Loucy (cell line): ENCODE measurements at regions not wholly inside any gene's neighbourhood (a gene's known extent, or its start where the extent isn't known, plus 50 kb on each side); places are given as distances from the start of the nearest gene placed in this dataset.
"Not testable (repeated sequence)": the region's sequence is repeated elsewhere in the genome, so short reads cannot be mapped to it uniquely, and the experiment has no call there.

Experiments
- H2AFZ ChIP-seq: fragments of 200-600 bp; sonication (generic); 2 replicates; pipeline ENCODE4 v1.6.0; 2016; ENCODE audit warnings: antibody characterized with exemption, mild to moderate bottlenecking, low read length, moderate library complexity
- H3F3A ChIP-seq: fragments of 200-600 bp; 2 replicates; pipeline ENCODE4 v1.6.0; 2016; ENCODE audit warnings: antibody characterized with exemption, low read depth, mild to moderate bottlenecking
- H3K27me3 ChIP-seq: fragments of 200-600 bp; sonication (generic); 2 replicates; pipeline ENCODE4 v1.6.1; 2014; ENCODE audit warnings: low read length, mild to moderate bottlenecking; ENCODE audit not compliant: insufficient read depth, poor library complexity, severe bottlenecking
- H3K36me3 ChIP-seq: fragments of 200-600 bp; sonication (generic); 2 replicates; pipeline ENCODE4 v1.6.1; 2016; ENCODE audit warnings: low read length; ENCODE audit not compliant: insufficient read depth
- H3K4me1 ChIP-seq: fragments of 200-600 bp; sonication (generic); 2 replicates; pipeline ENCODE4 v1.5.1; 2014; ENCODE audit warnings: low read length, mild to moderate bottlenecking; ENCODE audit not compliant: insufficient read depth, poor library complexity, severe bottlenecking
- H3K4me2 ChIP-seq: fragments of 200-600 bp; sonication (generic); 2 replicates; pipeline ENCODE4 v1.6.0; 2014; ENCODE audit warnings: antibody characterized with exemption, low read length, low read depth, mild to moderate bottlenecking; ENCODE audit not compliant: poor library complexity, severe bottlenecking
- H3K4me3 ChIP-seq: fragments of 200-600 bp; sonication (generic); 2 replicates; pipeline ENCODE4 v1.5.1; 2014; ENCODE audit warnings: low read length, mild to moderate bottlenecking, mixed read lengths; ENCODE audit not compliant: poor library complexity, severe bottlenecking
- H3K79me2 ChIP-seq: fragments of 200-600 bp; sonication (generic); 2 replicates; pipeline ENCODE4 v1.6.1; 2014; ENCODE audit warnings: low read length; ENCODE audit not compliant: insufficient read depth
- H3K9ac ChIP-seq: fragments of 200-600 bp; sonication (generic); 2 replicates; pipeline ENCODE4 v1.6.0; 2014; ENCODE audit warnings: mild to moderate bottlenecking, low read depth, low read length, moderate library complexity; ENCODE audit not compliant: poor library complexity, severe bottlenecking
- H3K9me2 ChIP-seq: fragments of 200-600 bp; sonication (generic); replicated peaks from 2 replicates; pipeline ENCODE4 v1.6.1; 2016; ENCODE audit warnings: low read depth, low read length, mixed read lengths
- H3K9me3 ChIP-seq: fragments of 200-600 bp; sonication (generic); 2 replicates; pipeline ENCODE4 v1.6.1; 2014; ENCODE audit warnings: mild to moderate bottlenecking, antibody characterized with exemption, low read length, low read depth; ENCODE audit not compliant: insufficient read depth
- H4K20me1 ChIP-seq: fragments of 200-600 bp; sonication (generic); 2 replicates; pipeline ENCODE4 v1.6.0; 2014; ENCODE audit warnings: antibody characterized with exemption, low read length, mild to moderate bottlenecking; ENCODE audit not compliant: insufficient read depth, poor library complexity, severe bottlenecking
- EZH2phosphoT487 ChIP-seq: fragments of 200-600 bp; IDR thresholded peaks from 2 replicates; pipeline ENCODE4 v1.6.1; 2018; ENCODE audit warnings: antibody characterized with exemption, mild to moderate bottlenecking, moderate library complexity, borderline replicate concordance
- TF ChIP-seq, protein P1 (sequence below): fragments of 200-600 bp; sonication (generic); conservative IDR thresholded peaks from 2 replicates; pipeline ENCODE4 v1.5.1; 2014; ENCODE audit warnings: mild to moderate bottlenecking, antibody characterized with exemption, low read length

GRCh38 chr2:20499387-20499786, 52.5 kb downstream of the RHOB start:
- Histone ChIP-seq H2AFZ (no peak overlapping the region), H3K9ac (no peak overlapping the region), H3K4me3 (no peak overlapping the region), H3K9me2 (no peaks in the 10 kb centered on the region), H3K27me3 (no peaks in the 10 kb centered on the region), H3K9me3 (no peaks in the 10 kb centered on the region), H3F3A (no peaks in the 10 kb centered on the region), H3K4me1 (peaks cover 1% of the 10 kb centered on the region), H3K4me2 (no peak overlapping the region), H3K36me3 (no peaks in the 10 kb centered on the region), H3K79me2 (no peaks in the 10 kb centered on the region), H4K20me1 (no peaks in the 10 kb centered on the region)
- no peak for TF ChIP-seq EZH2phosphoT487
- TF ChIP-seq, protein P1, sequence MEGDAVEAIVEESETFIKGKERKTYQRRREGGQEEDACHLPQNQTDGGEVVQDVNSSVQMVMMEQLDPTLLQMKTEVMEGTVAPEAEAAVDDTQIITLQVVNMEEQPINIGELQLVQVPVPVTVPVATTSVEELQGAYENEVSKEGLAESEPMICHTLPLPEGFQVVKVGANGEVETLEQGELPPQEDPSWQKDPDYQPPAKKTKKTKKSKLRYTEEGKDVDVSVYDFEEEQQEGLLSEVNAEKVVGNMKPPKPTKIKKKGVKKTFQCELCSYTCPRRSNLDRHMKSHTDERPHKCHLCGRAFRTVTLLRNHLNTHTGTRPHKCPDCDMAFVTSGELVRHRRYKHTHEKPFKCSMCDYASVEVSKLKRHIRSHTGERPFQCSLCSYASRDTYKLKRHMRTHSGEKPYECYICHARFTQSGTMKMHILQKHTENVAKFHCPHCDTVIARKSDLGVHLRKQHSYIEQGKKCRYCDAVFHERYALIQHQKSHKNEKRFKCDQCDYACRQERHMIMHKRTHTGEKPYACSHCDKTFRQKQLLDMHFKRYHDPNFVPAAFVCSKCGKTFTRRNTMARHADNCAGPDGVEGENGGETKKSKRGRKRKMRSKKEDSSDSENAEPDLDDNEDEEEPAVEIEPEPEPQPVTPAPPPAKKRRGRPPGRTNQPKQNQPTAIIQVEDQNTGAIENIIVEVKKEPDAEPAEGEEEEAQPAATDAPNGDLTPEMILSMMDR, result no peak

- H3K9ac ChIP-seq, result no peak overlapping the region
Measured at GRCh38 chr2:20501974-20502373, 55.1 kb downstream of the RHOB start.

DNA sequence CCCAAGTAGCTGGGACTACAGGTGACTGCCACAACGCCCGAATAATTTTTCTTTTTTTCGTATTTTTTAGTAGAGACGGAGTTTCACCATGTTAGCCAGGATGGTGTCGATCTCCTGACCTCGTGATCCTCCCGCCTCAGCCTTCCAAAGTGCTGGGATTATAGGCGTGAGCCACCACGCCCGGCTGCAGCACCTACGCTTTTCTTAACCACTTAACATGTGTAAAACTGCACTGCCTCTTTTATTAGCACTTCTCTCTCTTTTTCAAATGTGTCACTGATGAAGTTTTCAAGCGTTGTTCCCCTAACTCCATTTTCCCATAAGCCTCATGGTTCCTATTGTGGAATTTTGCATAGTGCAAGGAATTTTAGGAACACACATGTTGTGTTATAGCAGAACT, 55.6 kb downstream of the RHOB start:
- H4K20me1 ChIP-seq, H3K36me3 ChIP-seq, H3K4me3 ChIP-seq, H3K27me3 ChIP-seq, H3K9ac ChIP-seq, H3K9me2 ChIP-seq, H3F3A ChIP-seq, H3K79me2 ChIP-seq, H3K4me1 ChIP-seq, H2AFZ ChIP-seq, H3K9me3 ChIP-seq, H3K4me2 ChIP-seq: not testable (repeated sequence)

More at GRCh38 chr2:20501974-20502373, 55.1 kb downstream of the RHOB start:
- no peaks in the 10 kb centered on the region for H3K27me3 ChIP-seq
- H4K20me1 ChIP-seq, result no peaks in the 10 kb centered on the region
- H3K36me3 ChIP-seq, result no peaks in the 10 kb centered on the region
- H3K9me2 ChIP-seq, result no peaks in the 10 kb centered on the region
- no peak overlapping the region for H3K4me2 ChIP-seq
- TF ChIP-seq EZH2phosphoT487, result no peak
- TF ChIP-seq, protein P1, result no peak
- no peaks in the 10 kb centered on the region for H3K79me2 ChIP-seq
- H2AFZ ChIP-seq, result no peak overlapping the region
- no peaks in the 10 kb centered on the region for H3K9me3 ChIP-seq
- no peak overlapping the region for H3K4me3 ChIP-seq
- peaks cover 1% of the 10 kb centered on the region for H3K4me1 ChIP-seq
- no peaks in the 10 kb centered on the region for H3F3A ChIP-seq

- H3K9me3 ChIP-seq, result no peaks in the 10 kb centered on the region
- no peak for TF ChIP-seq EZH2phosphoT487
- TF ChIP-seq, protein P1, result no peak
Measured at GRCh38 chr2:20504174-20504573, 57.3 kb downstream of the RHOB start.

More at GRCh38 chr2:20504174-20504573, 57.3 kb downstream of the RHOB start:
- no peaks in the 10 kb centered on the region for H4K20me1 ChIP-seq
- H3K4me3 ChIP-seq, result no peak overlapping the region
- H3K27me3 ChIP-seq, result no peaks in the 10 kb centered on the region
- no peaks in the 10 kb centered on the region for H3F3A ChIP-seq
- no peak overlapping the region for H3K4me2 ChIP-seq
- no peaks in the 10 kb centered on the region for H3K36me3 ChIP-seq
- no peak overlapping the region for H2AFZ ChIP-seq
- no peak overlapping the region for H3K9ac ChIP-seq
- H3K9me2 ChIP-seq, result no peaks in the 10 kb centered on the region
- no peaks in the 10 kb centered on the region for H3K79me2 ChIP-seq
- H3K4me1 ChIP-seq, result peaks cover 9% of the 10 kb centered on the region
